ENCODE measurements at regions not wholly inside any gene's neighbourhood (a gene's known extent, or its start where the extent isn't known, plus 50 kb on each side); places are given as distances from the start of the nearest gene placed in this dataset.

DNA sequence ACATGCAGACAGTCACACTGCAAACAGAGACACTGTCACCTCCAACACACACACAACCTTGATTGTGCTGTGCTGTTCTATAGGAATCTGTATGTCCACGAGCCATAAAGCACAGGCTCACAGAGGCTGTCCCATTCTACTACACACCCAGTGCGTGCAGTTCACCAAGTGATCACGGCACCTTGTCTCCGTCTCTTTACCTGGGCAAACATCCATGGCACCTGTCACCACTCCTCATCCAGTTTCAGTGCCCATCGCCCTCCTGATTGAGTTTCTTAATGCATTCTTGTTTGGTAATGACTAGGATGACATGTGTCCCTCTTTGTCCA lies 65.8 kb upstream of the STMND1 start:
- TF ChIP-seq CTCF (IDR thresholded peaks at IDR 0.05) (no peak), POLR2A (IDR thresholded peaks at IDR 0.05) (no peak), EP300 (IDR thresholded peaks at IDR 0.05) (no peak), POLR2AphosphoS5 (IDR thresholded peaks at IDR 0.05) (no peak)

Data from upper lobe of left lung (tissue), 4 donors.